Smooth muscle cell (in vitro differentiated cells): ENCODE measurements at regions not wholly inside any gene's neighbourhood (a gene's known extent, or its start where the extent isn't known, plus 50 kb on each side); places are given as distances from the start of the nearest gene placed in this dataset.

ENCODE experiments used
- DNase-seq: peaks from one replicate; lab custom pipeline; 2025; ENCODE audit not compliant: unreplicated experiment; lab: John Stamatoyannopoulos, UW
- H2AFZ ChIP-seq: fragments of 200-600 bp; sonication (generic); 2 replicates; pipeline ENCODE4 v1.6.0; 2016; ENCODE audit warnings: antibody characterized with exemption, low read depth, mild to moderate bottlenecking
- H3F3A ChIP-seq: fragments of 200-600 bp; sonication (generic); 2 replicates; pipeline ENCODE4 v1.6.0; 2017; ENCODE audit warnings: antibody characterized with exemption, low read depth
- H3K27ac ChIP-seq: fragments of 200-600 bp; sonication (generic); 2 replicates; pipeline ENCODE4 v1.5.1; 2016; ENCODE audit warnings: low read depth, mild to moderate bottlenecking
- H3K27me3 ChIP-seq: fragments of 200-600 bp; sonication (generic); 2 replicates; pipeline ENCODE4 v1.6.1; 2016; ENCODE audit warnings: low read depth, mild to moderate bottlenecking
- H3K36me3 ChIP-seq: fragments of 200-600 bp; sonication (generic); 2 replicates; pipeline ENCODE4 v1.5.1; 2016; ENCODE audit warnings: low read depth
- H3K4me1 ChIP-seq: fragments of 200-600 bp; sonication (generic); 2 replicates; pipeline ENCODE4 v1.5.1; 2016; ENCODE audit warnings: low read depth
- H3K4me2 ChIP-seq: fragments of 200-600 bp; sonication (generic); 2 replicates; pipeline ENCODE4 v1.6.0; 2016; ENCODE audit warnings: mild to moderate bottlenecking
- H3K4me3 ChIP-seq: fragments of 200-600 bp; sonication (generic); 2 replicates; pipeline ENCODE4 v1.5.1; 2016; ENCODE audit warnings: mild to moderate bottlenecking
- H3K79me2 ChIP-seq: fragments of 200-600 bp; sonication (generic); 2 replicates; pipeline ENCODE4 v1.6.0; 2016; ENCODE audit warnings: low read depth, mild to moderate bottlenecking
- H3K9ac ChIP-seq: fragments of 200-600 bp; sonication (generic); 2 replicates; pipeline ENCODE4 v1.6.0; 2016; ENCODE audit warnings: low read depth
- H3K9me3 ChIP-seq: fragments of 200-600 bp; sonication (generic); replicated peaks from 2 replicates; pipeline ENCODE4 v1.5.1; 2016; ENCODE audit warnings: low read depth
- H4K20me1 ChIP-seq: fragments of 200-600 bp; sonication (generic); 2 replicates; pipeline ENCODE4 v1.6.0; 2016; ENCODE audit warnings: low read depth
- WGBS: methylation state at CpG from one replicate; pipeline ENCODE4 v1.1.7; 2016; ENCODE audit warnings: low lambda C conversion rate; 5-methylcytosine and 5-hydroxymethylcytosine counted together
- TF ChIP-seq, protein P1 (sequence below): fragments of 200-600 bp; sonication (generic); IDR thresholded peaks from 2 replicates; pipeline ENCODE4 v1.5.1; 2017; ENCODE audit warnings: borderline replicate concordance, mild to moderate bottlenecking, antibody characterized with exemption; ENCODE audit not compliant: insufficient read depth, poor library complexity, severe bottlenecking

DNA sequence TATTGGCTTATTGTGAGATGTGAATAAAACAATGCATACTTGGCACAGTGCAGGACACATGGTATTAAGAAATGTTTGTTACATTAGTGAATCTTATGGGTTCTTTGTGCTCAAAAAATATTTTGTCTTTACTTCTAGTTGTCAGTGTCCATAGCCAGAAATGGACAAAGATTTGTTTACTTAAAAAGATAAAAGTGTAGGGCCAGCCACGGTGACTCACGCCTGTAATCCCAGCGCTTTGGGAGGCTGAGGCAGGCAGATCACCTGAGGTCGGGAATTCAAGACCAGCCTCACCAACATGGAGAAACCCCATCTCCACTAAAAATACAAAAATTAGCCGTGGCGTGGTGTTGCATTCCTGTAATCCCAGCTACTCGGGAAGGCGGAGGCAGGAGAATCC is 654.6 kb upstream of the NEGR1 start:
- no peaks in the 10 kb centered on the region for H4K20me1 ChIP-seq
- no peaks in the 10 kb centered on the region for H3K27me3 ChIP-seq
- H3K4me2 ChIP-seq, result no peak overlapping the region
- 79% methylated on average over 8 of the region's 8 CpGs for WGBS
- H3K9ac ChIP-seq, result no peak overlapping the region
- no peaks in the 10 kb centered on the region for H3K36me3 ChIP-seq
- peaks cover 3% of the 10 kb centered on the region for H3K9me3 ChIP-seq
- no peak overlapping the region for H3K27ac ChIP-seq
- no peak for DNase-seq
- no peaks in the 10 kb centered on the region for H3K4me1 ChIP-seq
- no peaks in the 10 kb centered on the region for H3K79me2 ChIP-seq
- no peak overlapping the region for H3K4me3 ChIP-seq
- no peak overlapping the region for H2AFZ ChIP-seq
- TF ChIP-seq, protein P1, sequence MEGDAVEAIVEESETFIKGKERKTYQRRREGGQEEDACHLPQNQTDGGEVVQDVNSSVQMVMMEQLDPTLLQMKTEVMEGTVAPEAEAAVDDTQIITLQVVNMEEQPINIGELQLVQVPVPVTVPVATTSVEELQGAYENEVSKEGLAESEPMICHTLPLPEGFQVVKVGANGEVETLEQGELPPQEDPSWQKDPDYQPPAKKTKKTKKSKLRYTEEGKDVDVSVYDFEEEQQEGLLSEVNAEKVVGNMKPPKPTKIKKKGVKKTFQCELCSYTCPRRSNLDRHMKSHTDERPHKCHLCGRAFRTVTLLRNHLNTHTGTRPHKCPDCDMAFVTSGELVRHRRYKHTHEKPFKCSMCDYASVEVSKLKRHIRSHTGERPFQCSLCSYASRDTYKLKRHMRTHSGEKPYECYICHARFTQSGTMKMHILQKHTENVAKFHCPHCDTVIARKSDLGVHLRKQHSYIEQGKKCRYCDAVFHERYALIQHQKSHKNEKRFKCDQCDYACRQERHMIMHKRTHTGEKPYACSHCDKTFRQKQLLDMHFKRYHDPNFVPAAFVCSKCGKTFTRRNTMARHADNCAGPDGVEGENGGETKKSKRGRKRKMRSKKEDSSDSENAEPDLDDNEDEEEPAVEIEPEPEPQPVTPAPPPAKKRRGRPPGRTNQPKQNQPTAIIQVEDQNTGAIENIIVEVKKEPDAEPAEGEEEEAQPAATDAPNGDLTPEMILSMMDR, result no peak
- H3F3A ChIP-seq, result no peaks in the 10 kb centered on the region

DNA sequence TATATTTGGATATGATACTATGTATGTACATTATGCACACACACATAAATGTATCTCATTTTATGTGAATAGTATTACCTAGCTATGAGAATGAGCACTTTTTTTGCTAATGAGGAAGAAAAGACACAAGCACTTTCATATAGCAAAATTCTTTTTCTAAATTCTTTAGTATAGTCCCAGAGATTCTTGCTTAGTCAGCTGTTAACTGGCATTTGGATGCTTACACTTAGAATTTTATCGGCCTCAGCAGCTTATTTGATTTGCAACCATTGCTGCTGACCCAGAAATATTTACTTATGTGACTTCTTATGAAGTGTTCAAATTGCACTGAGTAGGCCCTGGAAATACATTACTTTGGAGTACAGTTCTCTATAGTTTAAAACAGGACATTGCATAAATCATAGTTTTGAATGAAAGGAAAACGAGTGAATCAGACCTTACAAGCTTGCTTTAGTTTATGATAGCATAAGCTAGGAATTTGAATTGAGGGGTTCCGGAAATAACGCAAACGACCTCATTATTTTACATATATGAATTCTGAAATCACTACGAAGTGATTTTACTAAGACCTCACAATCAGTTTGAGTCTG is 653.9 kb upstream of the NEGR1 start:
- Histone ChIP-seq H3K79me2 (no peaks in the 10 kb centered on the region), H3K9me3 (peaks cover 3% of the 10 kb centered on the region), H3K4me1 (no peaks in the 10 kb centered on the region), H3K27me3 (no peaks in the 10 kb centered on the region), H3K4me2 (no peak overlapping the region), H3K4me3 (no peak overlapping the region), H3F3A (no peaks in the 10 kb centered on the region), H3K27ac (no peak overlapping the region), H3K9ac (no peak overlapping the region), H3K36me3 (no peaks in the 10 kb centered on the region), H4K20me1 (no peaks in the 10 kb centered on the region), H2AFZ (no peak overlapping the region)
- DNase-seq, result no peak
- TF ChIP-seq, protein P1, result no peak
- WGBS, result 80% methylated on average over 6 of the region's 6 CpGs

DNA sequence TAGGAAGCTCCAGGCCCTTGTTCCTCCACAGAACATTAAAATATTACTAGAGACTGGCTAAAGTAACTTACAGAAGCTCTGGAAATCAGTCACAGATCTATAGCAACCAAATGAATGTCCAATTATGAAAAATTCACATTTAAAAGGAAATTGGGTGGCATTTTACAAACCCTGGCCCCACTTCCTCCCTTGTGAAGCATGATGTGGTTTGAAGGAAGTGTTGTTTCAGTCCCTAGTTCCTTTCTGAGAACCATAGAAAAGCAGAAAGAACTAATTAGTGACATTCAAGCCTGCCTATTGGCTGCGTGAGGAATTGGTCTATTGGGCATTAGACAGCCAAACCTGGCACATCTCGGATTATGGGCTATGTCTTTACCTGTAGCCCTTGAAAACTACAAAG is 649.7 kb upstream of the NEGR1 start:
- no peak overlapping the region for H3K4me3 ChIP-seq
- no peak overlapping the region for H3K27ac ChIP-seq
- no peaks in the 10 kb centered on the region for H3K4me1 ChIP-seq
- DNase-seq, result no peak
- 89% methylated on average over 2 of the region's 2 CpGs for WGBS
- H4K20me1 ChIP-seq, result no peaks in the 10 kb centered on the region
- no peaks in the 10 kb centered on the region for H3F3A ChIP-seq
- H3K27me3 ChIP-seq, result no peaks in the 10 kb centered on the region
- H3K4me2 ChIP-seq, result no peak overlapping the region
- peaks cover 3% of the 10 kb centered on the region for H3K9me3 ChIP-seq
- H3K9ac ChIP-seq, result no peak overlapping the region
- TF ChIP-seq, protein P1, result no peak
- no peak overlapping the region for H2AFZ ChIP-seq
- H3K36me3 ChIP-seq, result no peaks in the 10 kb centered on the region
- no peaks in the 10 kb centered on the region for H3K79me2 ChIP-seq

DNA sequence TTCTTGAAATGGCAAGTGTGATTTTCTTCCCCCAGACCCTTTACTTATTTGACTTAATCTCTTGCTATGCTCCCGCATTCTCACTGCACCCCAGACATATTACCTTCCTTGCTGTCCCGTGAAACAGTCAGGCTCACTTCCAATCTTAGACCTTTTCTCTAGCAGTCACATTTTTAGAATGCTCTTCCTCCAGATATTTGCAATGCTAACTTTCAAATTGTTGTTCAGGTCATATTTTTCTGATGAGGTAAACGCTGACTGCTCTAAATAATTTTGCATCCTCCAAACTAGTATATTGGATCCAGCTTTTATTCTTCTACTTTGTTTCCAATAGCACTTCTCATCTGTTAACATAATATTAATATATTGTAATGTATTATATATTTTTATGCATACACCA is 648.2 kb upstream of the NEGR1 start:
- TF ChIP-seq, protein P1, result no peak
- Histone ChIP-seq H4K20me1 (no peaks in the 10 kb centered on the region), H3K36me3 (no peaks in the 10 kb centered on the region), H2AFZ (no peak overlapping the region), H3K4me2 (no peak overlapping the region), H3K79me2 (no peaks in the 10 kb centered on the region), H3K9me3 (peaks cover 3% of the 10 kb centered on the region), H3K4me1 (no peaks in the 10 kb centered on the region), H3K9ac (no peak overlapping the region), H3K27ac (no peak overlapping the region), H3F3A (no peaks in the 10 kb centered on the region), H3K4me3 (no peak overlapping the region), H3K27me3 (no peaks in the 10 kb centered on the region)
- no peak for DNase-seq
- 86% methylated on average over 3 of the region's 3 CpGs for WGBS
